WI38 (cell line): ENCODE measurements at regions not wholly inside any gene's neighbourhood (a gene's known extent, or its start where the extent isn't known, plus 50 kb on each side); places are given as distances from the start of the nearest gene placed in this dataset.
"Not testable (repeated sequence)": the region's sequence is repeated elsewhere in the genome, so short reads cannot be mapped to it uniquely, and the experiment has no call there.

Source experiments
- H3K4me3 ChIP-seq: 2 replicates; pipeline ENCODE4 v1.5.1; 2011; ENCODE audit warnings: low read depth, mild to moderate bottlenecking, control low read depth, low read length
- TF ChIP-seq, protein P1 (sequence below): IDR thresholded peaks from 2 replicates; pipeline ENCODE4 v1.5.1; 2012; ENCODE audit warnings: low read depth, mild to moderate bottlenecking, control low read depth, low read length

DNA sequence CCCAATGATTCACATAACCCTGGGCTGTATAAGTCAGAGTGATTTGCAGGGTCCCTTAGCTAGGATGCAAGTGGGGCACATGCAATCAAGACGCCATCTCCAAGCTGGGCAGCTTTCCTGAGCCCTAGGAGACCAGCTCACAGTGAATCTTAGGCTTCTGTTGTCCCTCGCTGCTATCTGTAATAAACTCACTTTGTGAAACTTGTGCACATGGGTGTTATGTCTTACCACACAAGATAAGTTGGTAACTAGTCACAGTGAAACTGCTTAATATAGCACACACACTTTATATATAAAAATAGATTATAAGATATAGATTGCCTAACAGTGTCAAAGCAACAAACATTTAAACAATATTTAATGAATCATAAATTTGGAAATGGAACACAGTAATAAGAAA lies 658.5 kb downstream of the SLCO4C1 start:
- TF ChIP-seq, protein P1, sequence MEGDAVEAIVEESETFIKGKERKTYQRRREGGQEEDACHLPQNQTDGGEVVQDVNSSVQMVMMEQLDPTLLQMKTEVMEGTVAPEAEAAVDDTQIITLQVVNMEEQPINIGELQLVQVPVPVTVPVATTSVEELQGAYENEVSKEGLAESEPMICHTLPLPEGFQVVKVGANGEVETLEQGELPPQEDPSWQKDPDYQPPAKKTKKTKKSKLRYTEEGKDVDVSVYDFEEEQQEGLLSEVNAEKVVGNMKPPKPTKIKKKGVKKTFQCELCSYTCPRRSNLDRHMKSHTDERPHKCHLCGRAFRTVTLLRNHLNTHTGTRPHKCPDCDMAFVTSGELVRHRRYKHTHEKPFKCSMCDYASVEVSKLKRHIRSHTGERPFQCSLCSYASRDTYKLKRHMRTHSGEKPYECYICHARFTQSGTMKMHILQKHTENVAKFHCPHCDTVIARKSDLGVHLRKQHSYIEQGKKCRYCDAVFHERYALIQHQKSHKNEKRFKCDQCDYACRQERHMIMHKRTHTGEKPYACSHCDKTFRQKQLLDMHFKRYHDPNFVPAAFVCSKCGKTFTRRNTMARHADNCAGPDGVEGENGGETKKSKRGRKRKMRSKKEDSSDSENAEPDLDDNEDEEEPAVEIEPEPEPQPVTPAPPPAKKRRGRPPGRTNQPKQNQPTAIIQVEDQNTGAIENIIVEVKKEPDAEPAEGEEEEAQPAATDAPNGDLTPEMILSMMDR = no peak
- H3K4me3 ChIP-seq = no peak overlapping the region

DNA sequence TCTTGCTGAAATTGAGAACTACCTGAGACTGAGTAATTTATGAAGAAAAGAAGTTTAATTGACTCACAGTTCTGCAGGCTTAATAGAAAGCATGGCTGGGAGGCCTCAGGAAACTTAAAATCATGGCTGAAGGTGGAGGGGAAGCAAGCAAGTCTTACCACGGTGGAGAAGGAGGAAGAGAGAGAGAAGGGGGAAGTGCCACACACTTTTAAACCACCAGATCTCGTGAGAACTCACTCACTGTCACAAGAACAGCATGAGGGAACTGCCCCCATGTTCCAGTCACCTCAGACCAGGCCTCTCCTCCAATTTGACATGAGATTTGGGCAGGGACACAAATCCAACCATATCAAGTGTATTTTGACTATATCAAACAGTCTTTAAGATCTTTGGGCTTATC lies 668.3 kb downstream of the SLCO4C1 start:
- not testable (repeated sequence) for H3K4me3 ChIP-seq

GRCh38 chr5:101626572-101626971 lies 669.5 kb downstream of the SLCO4C1 start:
- TF ChIP-seq, protein P1 = no peak
- no peak overlapping the region for H3K4me3 ChIP-seq

DNA sequence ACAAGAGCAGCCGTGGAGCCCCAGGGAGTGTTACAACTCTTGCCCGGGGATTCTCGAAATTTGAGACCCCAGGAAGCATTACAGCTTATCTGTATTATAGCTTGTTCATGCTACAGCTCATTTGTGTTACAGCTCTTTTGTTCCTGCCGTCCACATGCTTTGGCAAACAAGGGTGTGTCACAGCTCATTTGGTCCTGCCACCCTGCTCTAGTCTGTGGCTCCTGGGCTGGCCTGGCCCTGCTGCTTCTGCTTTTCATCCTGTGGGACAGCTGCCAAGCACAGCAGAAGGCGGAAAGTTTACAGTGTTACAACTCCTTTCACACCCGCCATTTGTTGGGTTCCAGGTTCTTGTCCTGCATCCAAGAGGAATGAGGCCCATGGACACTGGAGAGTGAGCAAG lies 685.0 kb downstream of the SLCO4C1 start:
- no peak overlapping the region for H3K4me3 ChIP-seq
- TF ChIP-seq, protein P1 = no peak

GRCh38 chr5:101608322-101608721 lies 687.8 kb downstream of the SLCO4C1 start:
- H3K4me3 ChIP-seq = no peak overlapping the region
- TF ChIP-seq, protein P1 = no peak

GRCh38 chr5:101605700-101606099 lies 690.4 kb downstream of the SLCO4C1 start:
- TF ChIP-seq, protein P1 = no peak
- no peak overlapping the region for H3K4me3 ChIP-seq

DNA sequence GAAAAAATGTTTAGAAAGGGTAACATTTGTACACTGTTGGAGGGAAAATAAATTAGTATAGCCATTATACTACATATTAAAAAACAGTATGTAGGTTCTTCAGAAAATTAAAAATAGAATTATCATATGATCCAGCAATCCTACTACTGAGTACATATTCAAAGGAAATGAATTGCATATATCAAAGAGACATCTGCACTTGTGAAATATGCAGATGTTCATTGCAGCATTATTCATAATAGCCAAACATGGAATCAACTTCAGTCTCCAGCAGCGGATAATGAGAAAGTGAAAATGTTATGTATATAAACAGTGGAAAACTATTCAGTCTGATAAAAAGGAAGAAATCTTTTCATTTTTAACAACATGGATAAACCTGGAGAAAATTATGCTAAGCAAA lies 695.5 kb downstream of the SLCO4C1 start:
- no peak overlapping the region for H3K4me3 ChIP-seq
- TF ChIP-seq, protein P1 = no peak

GRCh38 chr5:101590384-101590783 lies 687.3 kb upstream of the ST8SIA4 start:
- H3K4me3 ChIP-seq = no peak overlapping the region
- TF ChIP-seq, protein P1 = no peak
